ENCODE measurements at regions not wholly inside any gene's neighbourhood (a gene's known extent, or its start where the extent isn't known, plus 50 kb on each side); places are given as distances from the start of the nearest gene placed in this dataset.

- no peak for ATAC-seq (ENCODE audit: low read depth)
- Histone ChIP-seq H3K36me3 (ENCODE audit: control insufficient read depth, insufficient read depth, low read length) (no peaks in the 10 kb centered on the region), H2BK20ac (ENCODE audit: low read depth, low read length) (no peak overlapping the region), H3K4me1 (ENCODE audit: control insufficient read depth, insufficient read depth, low read length) (no peaks in the 10 kb centered on the region), H4K20me1 (ENCODE audit: insufficient read depth, low read length) (no peaks in the 10 kb centered on the region), H3K18ac (ENCODE audit: low read depth, low read length) (no peak overlapping the region), H3K9ac (ENCODE audit: low read depth, low read length) (no peak overlapping the region), H3K23ac (ENCODE audit: low read depth, low read length) (no peak overlapping the region), H2AK5ac (ENCODE audit: low read depth, low read length) (no peak overlapping the region), H4K5ac (ENCODE audit: low read depth, low read length) (no peak overlapping the region), H3K14ac (replicated peaks; ENCODE audit: low read depth, low read length) (no peak overlapping the region), H2AFZ (replicated peaks; ENCODE audit: low read length, poor library complexity) (no peak overlapping the region), H3K27ac (ENCODE audit: insufficient read depth, low read length) (no peak overlapping the region), H3K4me3 (ENCODE audit: insufficient read depth, low read depth, low read length) (no peak overlapping the region), H3K27me3 (ENCODE audit: control insufficient read depth, insufficient read depth, low read length) (peaks cover 11% of the 10 kb centered on the region), H2BK120ac (ENCODE audit: low read depth, low read length) (no peak overlapping the region), H2BK5ac (ENCODE audit: low read depth, low read length, poor library complexity, severe bottlenecking) (no peak overlapping the region), H4K8ac (ENCODE audit: low read depth in 2 of 2, low read length in 2 of 2) (no peak overlapping the region), H3K9me1 (ENCODE audit: insufficient read depth, low read length) (no peaks in the 10 kb centered on the region), H2BK15ac (ENCODE audit: low read depth, low read length) (no peak overlapping the region), H3K4ac (ENCODE audit: low read depth, low read length) (no peak overlapping the region), H4K91ac (ENCODE audit: insufficient read depth, low read depth, low read length) (no peak overlapping the region), H2AK9ac (replicated peaks; ENCODE audit: low read depth, low read length, poor library complexity) (no peak overlapping the region), H3K4me2 (ENCODE audit: low read depth, low read length) (no peak overlapping the region), H3K56ac (ENCODE audit: extremely low read depth, insufficient read depth, low read length) (no peak overlapping the region), H3K79me1 (ENCODE audit: low read depth in 1 of 2, low read length in 2 of 2) (no peaks in the 10 kb centered on the region), H3K9me3 (ENCODE audit: control insufficient read depth, insufficient read depth, low read length) (no peaks in the 10 kb centered on the region)
- dilution Hi-C loops (cut with HindIII; ENCODE audit: low sequenced_read_pairs, unreplicated experiment) (no loop called here), in situ Hi-C loops (cut with MboI; ENCODE audit: low sequenced_read_pairs) (no loop called here), intact Hi-C loops (cut with micrococcal nuclease) (no loop called here)
- TF ChIP-seq BHLHE40 (IDR thresholded peaks at IDR 0.05; ENCODE audit: low read depth, low read length) (no peak), RAD21 (IDR thresholded peaks at IDR 0.05; ENCODE audit: low read length) (no peak), FOS (IDR thresholded peaks at IDR 0.05; ENCODE audit: low read depth, low read length) (no peak), CHD1 (IDR thresholded peaks at IDR 0.05; ENCODE audit: low read depth, low read length) (no peak), POLR2A (IDR thresholded peaks at IDR 0.05; ENCODE audit: low read depth, low read length) (no peak), MXI1 (IDR thresholded peaks at IDR 0.05; ENCODE audit: borderline replicate concordance, low read depth, low read length) (no peak), CEBPB (IDR thresholded peaks at IDR 0.05; ENCODE audit: low read depth, low read length) (no peak), ELK1 (IDR thresholded peaks at IDR 0.05; ENCODE audit: borderline replicate concordance, low read depth, low read length) (no peak), NFE2L2 (IDR thresholded peaks at IDR 0.05; ENCODE audit: low read depth, low read length) (no peak), SMC3 (IDR thresholded peaks at IDR 0.05; ENCODE audit: low read depth, low read length) (no peak), RFX5 (IDR thresholded peaks at IDR 0.05; ENCODE audit: low read depth, low read length) (no peak), MAZ (IDR thresholded peaks at IDR 0.05; ENCODE audit: borderline replicate concordance, low read depth, low read length) (no peak)
- no peak for DNase-seq
- no CpG with 5 or more reads among the region's 8 CpGs for WGBS, 2 experiments (ENCODE audit: extremely low coverage in 2 of 2, insufficient read length in 1 of 2)
- ChIA-PET CTCF (no interaction called here), POLR2A (ENCODE audit: unreplicated experiment) (no interaction called here)
- no TSS peak for BruUV-seq (replicated peaks)
These were observed 151.7 kb upstream of the PROK2 start for GRCh38 chr3:71936681-71937080.

All from IMR-90 (cell line).